Choroid plexus epithelial cell (primary cell): ENCODE measurements at regions not wholly inside any gene's neighbourhood (a gene's known extent, or its start where the extent isn't known, plus 50 kb on each side); places are given as distances from the start of the nearest gene placed in this dataset.

Source experiments
- DNase-seq: peaks from one replicate; pipeline ENCODE4 v3.0.0-alpha.2; 2010; ENCODE audit warnings: low read depth
- H3K4me3 ChIP-seq: 2 replicates; pipeline ENCODE4 v1.5.1; 2011; ENCODE audit warnings: low read depth, mild to moderate bottlenecking, control low read depth, low read length, moderate library complexity
- TF ChIP-seq, protein P1 (sequence below): conservative IDR thresholded peaks from 2 replicates; pipeline ENCODE4 v1.5.1; 2011; ENCODE audit warnings: low read depth, mild to moderate bottlenecking, control low read depth, inconsistent platforms, low read length, moderate library complexity

DNA sequence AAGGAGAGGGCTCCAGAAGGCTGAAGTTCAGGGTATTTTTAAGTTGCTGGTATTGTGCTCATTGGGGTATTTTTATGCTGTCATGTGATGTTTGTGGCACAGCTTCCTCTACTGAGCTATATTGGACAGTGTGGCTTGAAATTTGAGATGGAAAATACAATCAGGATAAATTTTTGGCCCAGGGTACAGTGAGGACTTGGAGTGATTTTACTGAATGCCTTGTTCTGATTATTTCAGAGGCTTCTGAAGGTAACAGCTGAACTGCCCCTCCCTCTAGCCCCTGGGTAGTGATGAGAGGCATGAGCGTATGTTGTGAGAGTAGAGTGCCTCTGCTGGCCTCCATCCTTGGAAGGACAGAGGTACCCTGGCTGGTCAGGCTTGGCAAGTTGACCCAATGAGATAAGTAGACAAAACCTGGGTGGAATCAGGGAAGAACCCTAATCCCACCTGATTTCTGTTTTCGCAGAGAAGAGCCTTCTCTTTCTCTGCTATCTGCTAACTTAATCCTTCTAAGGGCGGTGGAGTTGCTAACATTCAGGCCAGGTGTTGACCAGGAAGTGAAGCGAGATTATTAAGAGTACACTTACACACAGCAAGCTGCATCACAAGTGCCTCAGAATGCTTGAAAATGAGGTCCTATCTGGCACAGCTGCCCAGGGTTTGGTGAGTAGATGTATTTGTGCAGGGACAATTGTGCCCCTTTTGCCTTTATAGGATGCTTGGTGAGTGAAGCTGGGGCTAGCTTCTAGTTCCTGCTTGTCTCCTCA is 98.1 kb upstream of the CLSTN2 start:
- TF ChIP-seq, protein P1, sequence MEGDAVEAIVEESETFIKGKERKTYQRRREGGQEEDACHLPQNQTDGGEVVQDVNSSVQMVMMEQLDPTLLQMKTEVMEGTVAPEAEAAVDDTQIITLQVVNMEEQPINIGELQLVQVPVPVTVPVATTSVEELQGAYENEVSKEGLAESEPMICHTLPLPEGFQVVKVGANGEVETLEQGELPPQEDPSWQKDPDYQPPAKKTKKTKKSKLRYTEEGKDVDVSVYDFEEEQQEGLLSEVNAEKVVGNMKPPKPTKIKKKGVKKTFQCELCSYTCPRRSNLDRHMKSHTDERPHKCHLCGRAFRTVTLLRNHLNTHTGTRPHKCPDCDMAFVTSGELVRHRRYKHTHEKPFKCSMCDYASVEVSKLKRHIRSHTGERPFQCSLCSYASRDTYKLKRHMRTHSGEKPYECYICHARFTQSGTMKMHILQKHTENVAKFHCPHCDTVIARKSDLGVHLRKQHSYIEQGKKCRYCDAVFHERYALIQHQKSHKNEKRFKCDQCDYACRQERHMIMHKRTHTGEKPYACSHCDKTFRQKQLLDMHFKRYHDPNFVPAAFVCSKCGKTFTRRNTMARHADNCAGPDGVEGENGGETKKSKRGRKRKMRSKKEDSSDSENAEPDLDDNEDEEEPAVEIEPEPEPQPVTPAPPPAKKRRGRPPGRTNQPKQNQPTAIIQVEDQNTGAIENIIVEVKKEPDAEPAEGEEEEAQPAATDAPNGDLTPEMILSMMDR: no peak
- no peak for DNase-seq
- H3K4me3 ChIP-seq: no peak overlapping the region

- TF ChIP-seq, protein P1: no peak
- DNase-seq: no peak
- H3K4me3 ChIP-seq: no peak overlapping the region
These were observed 98.9 kb upstream of the CLSTN2 start for GRCh38 chr3:139835830-139836683.

GRCh38 chr3:139832998-139833397 is 102.0 kb upstream of the CLSTN2 start:
- DNase-seq: no peak
- TF ChIP-seq, protein P1: no peak
- no peak overlapping the region for H3K4me3 ChIP-seq

- peak; percentile 13 for DNase-seq
- no peak overlapping the region for H3K4me3 ChIP-seq
- TF ChIP-seq, protein P1: no peak
These were observed 104.2 kb upstream of the CLSTN2 start for GRCh38 chr3:139830817-139831216.

- TF ChIP-seq, protein P1: no peak
- DNase-seq: no peak
- H3K4me3 ChIP-seq: no peak overlapping the region
These were observed 107.2 kb upstream of the CLSTN2 start for GRCh38 chr3:139827833-139828232.

DNA sequence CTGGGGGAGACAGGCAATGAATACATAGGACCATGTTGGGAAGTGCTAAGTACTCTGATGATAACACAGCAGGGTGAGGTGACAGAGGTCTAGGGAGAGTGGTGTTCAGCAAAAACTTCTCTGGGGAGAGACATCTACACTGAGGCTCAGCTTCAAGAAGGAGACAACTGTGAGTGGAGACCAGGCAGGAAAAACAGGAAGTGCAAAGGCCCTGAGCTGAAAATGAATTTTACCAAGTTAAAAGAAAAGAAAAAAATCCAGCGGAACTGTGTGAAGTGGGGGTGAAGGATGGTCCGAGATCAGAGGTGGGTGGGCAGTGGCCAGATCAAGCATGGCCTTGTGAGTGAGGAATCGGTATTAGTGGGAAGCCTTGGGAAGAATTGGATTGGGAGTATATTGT is 110.1 kb upstream of the CLSTN2 start:
- DNase-seq: no peak
- TF ChIP-seq, protein P1: no peak
- H3K4me3 ChIP-seq: no peak overlapping the region

- no peak overlapping the region for H3K4me3 ChIP-seq
- TF ChIP-seq, protein P1: no peak
- DNase-seq: no peak
These were observed 120.3 kb upstream of the CLSTN2 start for GRCh38 chr3:139814646-139815045.
